Activated CD4-positive, alpha-beta memory T cell treated with anti-CD3 and anti-CD28 coated beads, Interleukin-2, amount 10 ng/mL, durations not matched to agents 7 days and 5 days (primary cell): ENCODE measurements at regions not wholly inside any gene's neighbourhood (a gene's known extent, or its start where the extent isn't known, plus 50 kb on each side); places are given as distances from the start of the nearest gene placed in this dataset.
A peak's percentile ranks its signal among the peaks of the same experiment; 100 is the strongest.
"Not testable (repeated sequence)": the region's sequence is repeated elsewhere in the genome, so short reads cannot be mapped to it uniquely, and the experiment has no call there.

Experiments
- CTCF ChIA-PET: fragments of 350-600 bp; sonication (Branson Sonifier 250); formaldehyde crosslinking; loops from one replicate; lab custom pipeline; 2021; ENCODE audit warnings: antibody characterized with exemption, inconsistent platforms; lab: Charles Lee
- POLR2A ChIA-PET: fragments of 350-600 bp; sonication (Branson Sonifier 250); formaldehyde crosslinking; loops from one replicate; lab custom pipeline; 2021; ENCODE audit warnings: antibody characterized with exemption; lab: Charles Lee
- DNase-seq: peaks from one replicate; pipeline ENCODE4 v3.0.0-alpha.2; 2020
- H3K27ac Mint-ChIP-seq: one replicate; pipeline ENCODE4 v1.8.0; 2021; ENCODE audit warnings: mild to moderate bottlenecking, mixed read lengths
- H3K27me3 Mint-ChIP-seq: one replicate; pipeline ENCODE4 v1.8.0; 2021; ENCODE audit warnings: mixed read lengths
- H3K36me3 Mint-ChIP-seq: one replicate; pipeline ENCODE4 v1.8.0; 2021; ENCODE audit warnings: low read depth, mixed read lengths
- H3K4me1 Mint-ChIP-seq: one replicate; pipeline ENCODE4 v1.8.0; 2021; ENCODE audit warnings: mixed read lengths
- H3K4me3 Mint-ChIP-seq: one replicate; pipeline ENCODE4 v1.8.0; 2021; ENCODE audit warnings: mild to moderate bottlenecking, mixed read lengths
- H3K9me3 Mint-ChIP-seq: one replicate; pipeline ENCODE4 v1.8.0; 2021; ENCODE audit warnings: mixed read lengths

GRCh38 chr20:29296256-29297230 is 1960.9 kb upstream of the DEFB115 start:
- POLR2A ChIA-PET: no interaction called here
- H3K36me3 Mint-ChIP-seq: peaks cover 3% of the 10 kb centered on the region
- H3K27me3 Mint-ChIP-seq: no peaks in the 10 kb centered on the region
- H3K27ac Mint-ChIP-seq: no peak overlapping the region
- no peaks in the 10 kb centered on the region for H3K4me1 Mint-ChIP-seq
- DNase-seq: no peak
- CTCF ChIA-PET: no interaction called here
- peaks cover 27% of the 10 kb centered on the region for H3K9me3 Mint-ChIP-seq
- no peak overlapping the region for H3K4me3 Mint-ChIP-seq

DNA sequence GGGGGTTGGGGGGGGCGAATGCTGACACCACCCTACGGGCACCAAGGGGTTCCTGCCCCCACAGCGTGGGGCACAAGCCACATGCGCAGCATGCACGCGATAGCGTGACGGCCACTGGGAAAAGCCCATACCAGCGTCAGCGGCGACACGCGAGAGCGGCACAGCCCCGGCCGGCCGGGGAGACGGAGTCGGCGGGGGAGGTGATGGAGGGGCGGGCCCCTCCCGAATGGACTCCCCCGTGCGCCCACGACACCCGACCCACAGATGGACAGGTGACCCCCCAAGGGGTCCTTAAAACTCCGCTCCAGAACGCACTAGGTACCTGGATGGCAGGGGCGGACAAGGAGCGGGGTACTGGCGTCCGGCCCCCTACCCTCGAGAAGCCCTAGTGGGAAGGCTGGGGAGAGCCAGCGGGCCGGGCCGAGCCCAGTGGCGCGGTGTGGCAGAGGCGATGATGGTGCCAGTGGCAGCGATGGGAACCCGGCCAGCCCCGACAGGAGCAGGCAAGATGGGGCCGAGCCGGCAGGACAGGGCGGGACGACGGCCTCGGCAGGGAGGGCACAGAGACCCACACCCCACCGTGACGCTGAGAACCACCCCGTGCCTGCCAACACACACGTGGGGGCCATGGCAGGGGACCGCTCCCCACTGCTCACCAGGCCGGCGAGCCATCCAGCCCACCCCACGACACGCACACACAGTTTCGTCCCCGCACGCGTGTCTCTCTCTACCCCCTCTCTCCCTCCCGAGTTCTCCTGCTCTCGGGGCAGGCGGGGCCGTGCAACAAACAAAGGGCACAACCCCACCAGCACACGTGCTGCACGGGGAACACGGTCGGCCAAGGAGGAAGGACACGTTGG is 1959.8 kb upstream of the DEFB115 start:
- CTCF ChIA-PET: no interaction called here
- H3K4me1 Mint-ChIP-seq: no peaks in the 10 kb centered on the region
- POLR2A ChIA-PET: no interaction called here
- H3K9me3 Mint-ChIP-seq: peaks cover 27% of the 10 kb centered on the region
- peaks cover 3% of the 10 kb centered on the region for H3K36me3 Mint-ChIP-seq
- DNase-seq: no peak
- no peak overlapping the region for H3K4me3 Mint-ChIP-seq
- no peaks in the 10 kb centered on the region for H3K27me3 Mint-ChIP-seq
- no peak overlapping the region for H3K27ac Mint-ChIP-seq

- peaks cover 3% of the 10 kb centered on the region for H3K36me3 Mint-ChIP-seq
- POLR2A ChIA-PET: no interaction called here
Measured at GRCh38 chr20:29298271-29298590, 1959.2 kb upstream of the DEFB115 start.

DNA sequence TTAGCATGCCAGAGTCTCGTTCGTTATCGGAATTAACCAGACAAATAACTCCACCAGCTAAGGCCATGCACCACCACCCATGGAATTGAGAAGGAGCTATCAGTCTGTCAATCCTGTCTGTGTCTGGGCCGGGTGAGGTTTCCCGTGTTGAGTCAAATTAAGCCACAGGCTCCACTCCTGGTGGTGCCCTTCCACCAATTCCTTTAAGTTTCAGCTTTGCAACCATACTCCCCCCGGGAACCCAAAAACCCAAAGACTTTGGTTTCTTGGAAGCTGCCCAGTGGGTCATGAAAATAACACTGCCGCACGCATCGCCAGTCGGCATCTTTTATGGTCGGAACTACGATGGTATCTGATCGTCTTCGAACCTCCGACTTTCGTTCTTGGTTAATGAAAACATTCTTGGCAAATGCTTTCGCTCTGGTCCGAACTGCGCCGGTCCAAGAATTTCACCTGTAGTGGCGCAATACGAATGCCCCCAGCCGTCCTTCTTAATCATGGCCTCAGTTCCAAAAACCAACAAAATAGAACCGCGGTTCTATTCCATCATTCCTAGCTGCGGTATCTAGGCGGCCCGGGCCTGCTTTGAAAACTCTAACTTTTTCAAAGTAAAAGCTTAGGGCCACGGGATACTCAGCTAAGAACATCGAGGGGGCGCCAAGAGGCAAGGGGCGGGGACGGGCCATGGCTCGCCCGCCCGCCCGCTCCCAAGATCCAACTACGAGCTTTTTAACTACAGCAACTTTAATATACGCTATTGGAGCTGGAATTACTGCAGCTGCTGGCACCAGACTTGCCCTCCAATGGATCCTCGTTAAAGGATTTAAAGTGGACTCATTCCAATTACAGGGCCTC is 1958.5 kb upstream of the DEFB115 start:
- no peak for DNase-seq
- H3K4me1 Mint-ChIP-seq: no peaks in the 10 kb centered on the region
- H3K4me3 Mint-ChIP-seq: no peak overlapping the region
- ChIA-PET POLR2A (no interaction called here), CTCF (no interaction called here)
- H3K27me3 Mint-ChIP-seq: no peaks in the 10 kb centered on the region
- peaks cover 34% of the 10 kb centered on the region for H3K9me3 Mint-ChIP-seq
- peaks cover 3% of the 10 kb centered on the region for H3K36me3 Mint-ChIP-seq
- H3K27ac Mint-ChIP-seq: no peak overlapping the region

More at GRCh38 chr20:29298271-29298590, 1959.2 kb upstream of the DEFB115 start:
- no peak overlapping the region for H3K4me3 Mint-ChIP-seq
- H3K27me3 Mint-ChIP-seq: no peaks in the 10 kb centered on the region
- H3K4me1 Mint-ChIP-seq: no peaks in the 10 kb centered on the region
- H3K9me3 Mint-ChIP-seq: peaks cover 31% of the 10 kb centered on the region
- CTCF ChIA-PET: no interaction called here
- no peak overlapping the region for H3K27ac Mint-ChIP-seq
- no peak for DNase-seq

DNA sequence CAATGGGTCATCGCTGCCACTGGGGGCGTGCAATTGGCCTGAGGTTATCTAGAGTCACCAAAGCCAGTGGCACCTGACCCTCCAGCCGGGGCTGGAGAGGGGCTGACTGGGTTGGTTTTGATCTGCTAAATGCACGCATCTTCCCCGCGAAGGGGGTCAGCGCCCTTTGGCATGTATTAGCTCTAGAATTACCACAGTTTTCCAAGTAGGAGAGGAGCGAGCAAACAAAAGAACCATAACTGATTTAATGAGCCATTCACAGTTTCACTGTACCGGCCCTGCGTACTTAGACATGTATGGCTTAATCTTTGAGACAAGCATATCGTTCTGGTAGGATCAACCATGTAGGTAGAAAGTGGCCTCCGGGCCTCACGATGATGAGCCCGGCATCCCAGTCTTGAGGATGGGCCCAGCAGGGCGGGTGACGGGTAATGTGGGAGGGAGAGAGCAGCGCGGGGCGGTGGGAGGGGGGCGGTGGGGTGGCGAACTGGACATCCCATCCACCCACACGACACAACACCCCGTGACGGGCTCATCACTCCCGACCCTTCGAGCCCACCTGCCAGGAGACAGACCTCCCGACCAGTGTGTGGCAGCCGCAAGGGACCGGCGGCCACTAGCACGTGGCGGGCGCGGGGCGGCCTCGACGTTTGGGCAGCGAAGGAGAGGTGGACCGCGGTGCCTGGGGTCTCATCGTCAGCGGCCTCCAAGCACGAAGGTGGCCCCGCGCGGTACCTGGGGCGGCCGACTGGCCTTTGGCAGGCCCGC is 1957.5 kb upstream of the DEFB115 start:
- H3K4me1 Mint-ChIP-seq: peaks cover 4% of the 10 kb centered on the region
- no peaks in the 10 kb centered on the region for H3K27me3 Mint-ChIP-seq
- peaks cover 6% of the 10 kb centered on the region for H3K36me3 Mint-ChIP-seq
- CTCF ChIA-PET: no interaction called here
- no peak overlapping the region for H3K27ac Mint-ChIP-seq
- POLR2A ChIA-PET: no interaction called here
- no peak overlapping the region for H3K4me3 Mint-ChIP-seq
- peaks cover 42% of the 10 kb centered on the region for H3K9me3 Mint-ChIP-seq
- DNase-seq: no peak

GRCh38 chr20:29300579-29301551 is 1956.6 kb upstream of the DEFB115 start:
- ChIA-PET POLR2A (no interaction called here), CTCF (no interaction called here)
- Mint-ChIP-seq H3K27ac (no peak overlapping the region), H3K36me3 (peaks cover 7% of the 10 kb centered on the region), H3K4me1 (peaks cover 13% of the 10 kb centered on the region), H3K4me3 (no peak overlapping the region), H3K9me3 (peaks cover 47% of the 10 kb centered on the region), H3K27me3 (no peaks in the 10 kb centered on the region)
- no peak for DNase-seq

- Mint-ChIP-seq H3K4me3 (no peak overlapping the region), H3K4me1 (peaks cover 18% of the 10 kb centered on the region), H3K27me3 (no peaks in the 10 kb centered on the region), H3K27ac (no peak overlapping the region), H3K36me3 (peaks cover 7% of the 10 kb centered on the region), H3K9me3 (peaks cover 52% of the 10 kb centered on the region)
- ChIA-PET CTCF (no interaction called here), POLR2A (no interaction called here)
- DNase-seq: no peak
Measured at GRCh38 chr20:29301624-29302259, 1955.7 kb upstream of the DEFB115 start.

GRCh38 chr20:29302979-29303644 is 1954.4 kb upstream of the DEFB115 start:
- peaks cover 24% of the 10 kb centered on the region for H3K4me1 Mint-ChIP-seq
- ChIA-PET CTCF (no interaction called here), POLR2A (no interaction called here)
- peaks cover 52% of the 10 kb centered on the region for H3K9me3 Mint-ChIP-seq
- DNase-seq: no peak
- no peak overlapping the region for H3K27ac Mint-ChIP-seq
- H3K36me3 Mint-ChIP-seq: peaks cover 7% of the 10 kb centered on the region
- H3K27me3 Mint-ChIP-seq: no peaks in the 10 kb centered on the region
- H3K4me3 Mint-ChIP-seq: no peak overlapping the region

DNA sequence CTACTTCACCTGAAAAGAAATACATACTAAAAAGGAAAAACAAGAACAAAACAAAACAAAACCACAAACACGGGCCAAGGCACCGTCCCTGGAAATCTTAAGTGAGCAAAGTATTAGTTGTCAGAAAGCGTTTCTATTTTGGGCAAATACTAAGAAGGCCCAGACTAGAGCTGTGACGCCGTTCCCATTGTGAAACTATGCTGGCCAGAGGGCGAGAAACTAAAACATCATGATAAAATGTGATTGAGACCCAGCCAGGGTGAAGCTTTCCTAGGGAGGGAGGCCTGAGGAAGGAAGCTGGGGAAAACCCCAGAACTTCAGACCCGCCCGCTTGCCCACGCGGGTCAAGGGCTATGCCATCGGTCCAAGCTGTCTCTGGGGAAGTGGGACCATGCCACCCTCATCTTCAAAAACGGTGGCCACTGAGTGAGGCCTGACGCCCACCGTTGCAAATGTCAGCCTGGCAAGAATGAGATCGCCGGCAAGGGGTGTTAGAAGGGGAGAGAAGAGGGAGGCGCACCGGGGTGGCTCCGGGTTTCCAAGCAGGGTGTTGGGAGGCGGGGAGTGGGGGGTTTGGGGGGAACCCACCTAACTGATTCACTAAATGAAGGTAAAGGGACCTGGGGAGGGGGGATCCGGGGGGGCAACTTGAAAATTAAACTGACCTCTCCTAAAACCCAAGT is 1950.9 kb upstream of the DEFB115 start:
- no peak for DNase-seq
- H3K9me3 Mint-ChIP-seq: peaks cover 50% of the 10 kb centered on the region
- CTCF ChIA-PET: no interaction called here
- peaks cover 25% of the 10 kb centered on the region for H3K4me1 Mint-ChIP-seq
- H3K27me3 Mint-ChIP-seq: no peaks in the 10 kb centered on the region
- POLR2A ChIA-PET: no interaction called here
- peaks cover 3% of the 10 kb centered on the region for H3K36me3 Mint-ChIP-seq
- peak overlapping the region; percentile 60 for H3K27ac Mint-ChIP-seq
- H3K4me3 Mint-ChIP-seq: peak overlapping the region; percentile 49

GRCh38 chr20:29307484-29307883 is 1950.0 kb upstream of the DEFB115 start:
- DNase-seq, H3K27me3 Mint-ChIP-seq, H3K4me3 Mint-ChIP-seq, POLR2A ChIA-PET, H3K27ac Mint-ChIP-seq, CTCF ChIA-PET, H3K36me3 Mint-ChIP-seq: not testable (repeated sequence)
- Mint-ChIP-seq H3K4me1 (peaks cover 25% of the 10 kb centered on the region), H3K9me3 (peaks cover 55% of the 10 kb centered on the region)
